A673 (cell line): ENCODE measurements at regions not wholly inside any gene's neighbourhood (a gene's known extent, or its start where the extent isn't known, plus 50 kb on each side); places are given as distances from the start of the nearest gene placed in this dataset.

Source experiments
- EZH2 ChIP-seq: fragments of 200-600 bp; sonication (generic); IDR thresholded peaks from 2 replicates; pipeline ENCODE4 v1.6.1; 2017; ENCODE audit warnings: borderline replicate concordance, low read depth, mild to moderate bottlenecking, mixed read lengths, antibody characterized with exemption, low read length; ENCODE audit not compliant: poor library complexity, severe bottlenecking
- TF ChIP-seq, protein P1 (sequence below): fragments of 300-800, 200-600 bp; sonication (generic); conservative IDR thresholded peaks from 2 replicates; pipeline ENCODE4 v1.5.1; 2017; ENCODE audit warnings: low read depth, mild to moderate bottlenecking, antibody characterized with exemption, low read length, moderate library complexity, mixed read lengths

DNA sequence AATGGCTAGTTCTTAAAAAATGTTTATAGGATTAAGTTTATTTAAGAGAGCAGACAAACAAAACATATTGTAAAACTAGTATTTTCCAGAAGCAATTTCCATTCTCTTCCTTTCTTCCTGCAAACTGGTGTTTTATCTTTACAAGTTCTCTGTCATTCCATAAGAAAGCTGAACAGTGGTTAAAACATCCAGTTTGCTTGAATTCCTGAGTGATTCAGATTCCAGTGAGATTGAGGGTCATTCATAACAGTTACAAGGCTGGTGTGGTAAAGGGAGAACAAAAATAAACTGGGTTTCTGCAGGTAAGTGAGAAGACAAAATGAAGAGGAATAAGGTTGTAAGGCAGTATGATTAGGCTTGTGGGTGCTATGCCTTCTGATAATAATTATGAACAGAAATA is 544.8 kb upstream of the DIPK2B start:
- TF ChIP-seq, protein P1, sequence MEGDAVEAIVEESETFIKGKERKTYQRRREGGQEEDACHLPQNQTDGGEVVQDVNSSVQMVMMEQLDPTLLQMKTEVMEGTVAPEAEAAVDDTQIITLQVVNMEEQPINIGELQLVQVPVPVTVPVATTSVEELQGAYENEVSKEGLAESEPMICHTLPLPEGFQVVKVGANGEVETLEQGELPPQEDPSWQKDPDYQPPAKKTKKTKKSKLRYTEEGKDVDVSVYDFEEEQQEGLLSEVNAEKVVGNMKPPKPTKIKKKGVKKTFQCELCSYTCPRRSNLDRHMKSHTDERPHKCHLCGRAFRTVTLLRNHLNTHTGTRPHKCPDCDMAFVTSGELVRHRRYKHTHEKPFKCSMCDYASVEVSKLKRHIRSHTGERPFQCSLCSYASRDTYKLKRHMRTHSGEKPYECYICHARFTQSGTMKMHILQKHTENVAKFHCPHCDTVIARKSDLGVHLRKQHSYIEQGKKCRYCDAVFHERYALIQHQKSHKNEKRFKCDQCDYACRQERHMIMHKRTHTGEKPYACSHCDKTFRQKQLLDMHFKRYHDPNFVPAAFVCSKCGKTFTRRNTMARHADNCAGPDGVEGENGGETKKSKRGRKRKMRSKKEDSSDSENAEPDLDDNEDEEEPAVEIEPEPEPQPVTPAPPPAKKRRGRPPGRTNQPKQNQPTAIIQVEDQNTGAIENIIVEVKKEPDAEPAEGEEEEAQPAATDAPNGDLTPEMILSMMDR, result no peak
- TF ChIP-seq EZH2, result no peak
